GM12872 (cell line): ENCODE measurements at regions not wholly inside any gene's neighbourhood (a gene's known extent, or its start where the extent isn't known, plus 50 kb on each side); places are given as distances from the start of the nearest gene placed in this dataset.

Experiments
- CTCF ChIP-seq: IDR thresholded peaks from 3 replicates; pipeline ENCODE4 v1.5.1; 2011; ENCODE audit warnings: low read depth, mild to moderate bottlenecking, low read length, moderate library complexity; ENCODE audit not compliant: insufficient read depth

- TF ChIP-seq CTCF = no peak
Measured at GRCh38 chr18:47717257-47717656, 213.2 kb downstream of the SMAD2 start.

GRCh38 chr18:47716632-47717185 lies 213.8 kb downstream of the SMAD2 start:
- TF ChIP-seq CTCF = no peak

- no peak for TF ChIP-seq CTCF
Measured at GRCh38 chr18:47710451-47710850, 220.0 kb downstream of the SMAD2 start.

GRCh38 chr18:47709556-47709955 lies 220.9 kb downstream of the SMAD2 start:
- TF ChIP-seq CTCF = no peak

GRCh38 chr18:47708206-47708605 lies 222.3 kb downstream of the SMAD2 start:
- TF ChIP-seq CTCF = no peak

- no peak for TF ChIP-seq CTCF
Measured at GRCh38 chr18:47701134-47701533, 229.3 kb downstream of the SMAD2 start.

- no peak for TF ChIP-seq CTCF
Measured at GRCh38 chr18:47696870-47697269, 233.6 kb downstream of the SMAD2 start.
